GM19099 (cell line): ENCODE measurements at regions not wholly inside any gene's neighbourhood (a gene's known extent, or its start where the extent isn't known, plus 50 kb on each side); places are given as distances from the start of the nearest gene placed in this dataset.

ENCODE experiments used
- POLR2A ChIP-seq: IDR thresholded peaks from 3 replicates; pipeline ENCODE4 v1.6.1; 2011; ENCODE audit warnings: low read depth; ENCODE audit not compliant: insufficient read length; ENCODE audit errors: extremely low read depth

DNA sequence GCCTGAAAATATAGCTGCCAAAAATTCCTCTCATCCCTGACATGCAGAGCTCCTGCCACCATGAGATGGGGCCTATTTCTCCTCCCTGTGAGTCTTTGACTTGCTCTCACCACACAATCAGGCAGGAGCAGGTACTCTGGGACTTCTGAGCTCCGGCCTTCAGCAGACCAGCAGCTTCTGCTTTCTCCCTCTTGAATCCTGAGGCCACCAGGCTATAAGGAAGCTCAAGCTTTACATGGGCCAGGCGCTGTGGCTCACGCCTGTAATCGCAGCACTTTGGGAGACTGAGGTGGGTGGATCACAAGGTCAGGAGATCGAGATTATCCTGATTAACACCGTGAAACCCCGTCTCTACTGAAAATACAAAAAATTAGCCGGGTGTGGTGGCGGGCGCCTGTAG is 238.7 kb upstream of the RREB1 start:
- no peak for TF ChIP-seq POLR2A

DNA sequence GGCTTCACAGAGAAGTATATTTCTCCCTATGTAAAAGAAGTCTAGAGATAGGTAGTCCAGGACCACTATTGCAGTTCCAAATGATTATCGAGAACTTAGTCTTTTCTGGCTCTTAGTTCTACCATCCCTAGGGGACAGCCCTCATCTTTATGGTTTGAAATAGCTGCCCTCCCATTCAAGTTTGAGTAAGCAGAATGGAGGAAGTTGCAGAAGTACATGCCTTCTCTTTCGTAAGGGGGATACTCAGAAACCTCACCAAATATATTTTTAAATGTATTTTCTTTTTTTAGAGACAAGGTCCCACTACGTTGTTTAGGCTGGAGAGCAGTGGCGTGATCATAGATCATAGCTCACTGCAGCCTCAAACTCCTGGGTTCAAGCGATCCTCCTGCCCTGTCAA is 236.8 kb upstream of the RREB1 start:
- no peak for TF ChIP-seq POLR2A

DNA sequence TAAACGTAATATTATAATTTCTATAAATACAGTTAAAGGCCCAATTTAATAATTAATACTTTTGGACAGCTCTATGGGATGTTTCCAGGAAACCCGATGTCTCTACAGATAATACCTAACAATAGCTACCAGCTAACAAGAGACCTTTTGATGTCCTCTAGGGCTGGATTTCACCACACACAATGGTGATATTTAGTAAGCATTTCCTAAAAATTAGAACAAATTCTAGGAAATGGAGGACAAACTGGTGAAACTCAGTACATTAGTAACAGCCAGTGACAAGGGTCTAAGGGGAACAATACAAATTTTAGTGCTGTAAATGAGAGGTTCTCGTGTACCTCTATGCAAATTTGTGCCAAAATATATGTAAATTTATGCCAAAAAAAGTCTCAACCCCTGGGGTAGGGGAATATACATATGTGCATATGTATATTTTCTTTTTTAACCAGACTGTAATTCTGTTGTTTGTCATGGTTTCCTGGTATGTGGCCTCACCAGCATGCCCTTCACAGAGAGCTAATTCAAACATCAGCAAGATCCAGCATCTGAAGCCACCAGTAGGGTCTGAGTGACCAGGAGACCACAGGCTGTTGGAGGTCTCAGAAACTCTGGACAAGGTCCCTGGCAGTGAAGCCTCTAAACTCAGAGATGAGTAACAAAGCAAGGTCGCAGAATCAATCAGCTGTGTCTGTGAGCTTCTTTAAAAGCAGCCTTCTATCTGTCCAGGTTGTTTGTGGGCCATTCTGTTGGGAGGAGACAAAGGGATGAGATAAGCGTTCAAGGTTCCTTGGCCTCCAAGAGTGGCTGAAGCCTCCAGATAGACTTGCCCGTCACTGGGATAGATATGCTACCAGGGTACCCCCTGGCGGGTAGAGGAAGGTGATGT is 235.1 kb upstream of the RREB1 start:
- no peak for TF ChIP-seq POLR2A

DNA sequence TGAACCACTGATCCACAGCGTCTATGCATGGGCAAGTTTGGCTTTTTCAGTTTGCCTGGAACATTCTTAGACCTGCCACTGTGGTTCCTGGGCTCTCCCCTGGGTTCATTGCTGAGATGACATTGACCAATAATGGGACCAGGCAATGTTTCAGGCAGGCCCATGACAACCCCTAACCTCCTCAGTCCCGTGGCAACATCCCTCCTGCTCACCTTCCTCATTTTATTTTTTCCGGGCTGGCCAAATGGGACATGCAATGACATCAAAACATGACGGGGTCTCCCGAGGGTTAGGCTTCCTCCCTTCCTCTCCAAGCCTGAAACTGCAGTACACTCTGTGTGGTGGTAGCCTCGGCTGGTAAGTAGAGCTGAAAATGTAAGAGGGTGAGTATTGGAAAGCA is 234.0 kb upstream of the RREB1 start:
- TF ChIP-seq POLR2A: no peak

DNA sequence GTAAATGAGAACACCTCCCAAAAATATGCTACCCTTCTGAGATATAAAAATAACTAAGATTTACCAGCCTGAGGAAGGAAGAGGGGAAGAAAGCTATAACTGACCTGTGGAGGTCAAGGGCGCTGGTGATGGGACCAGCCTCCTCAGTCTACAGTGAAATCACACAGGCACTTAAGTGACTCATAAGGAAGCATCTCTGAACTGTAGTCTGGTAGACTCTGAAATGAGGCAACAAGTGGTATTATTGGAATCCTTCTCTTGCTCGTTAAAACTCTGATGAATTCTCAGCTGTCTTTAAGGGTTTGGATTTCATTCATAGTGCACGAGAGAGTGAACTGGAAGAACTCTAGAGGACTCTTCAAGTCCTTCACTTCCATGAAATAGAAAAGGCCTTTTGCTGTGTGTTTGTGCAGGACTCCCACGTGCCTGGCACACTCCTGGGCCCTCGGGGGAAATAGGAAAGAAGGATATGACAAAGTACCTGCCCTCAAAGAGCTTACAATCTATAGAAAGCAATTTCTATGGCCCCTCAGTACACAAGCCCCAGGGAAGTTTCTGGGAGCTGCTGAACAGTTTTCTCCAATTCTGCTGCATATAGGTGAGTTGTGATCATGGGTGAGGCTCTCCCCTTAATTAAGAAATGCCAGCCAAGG is 231.8 kb upstream of the RREB1 start:
- no peak for TF ChIP-seq POLR2A

DNA sequence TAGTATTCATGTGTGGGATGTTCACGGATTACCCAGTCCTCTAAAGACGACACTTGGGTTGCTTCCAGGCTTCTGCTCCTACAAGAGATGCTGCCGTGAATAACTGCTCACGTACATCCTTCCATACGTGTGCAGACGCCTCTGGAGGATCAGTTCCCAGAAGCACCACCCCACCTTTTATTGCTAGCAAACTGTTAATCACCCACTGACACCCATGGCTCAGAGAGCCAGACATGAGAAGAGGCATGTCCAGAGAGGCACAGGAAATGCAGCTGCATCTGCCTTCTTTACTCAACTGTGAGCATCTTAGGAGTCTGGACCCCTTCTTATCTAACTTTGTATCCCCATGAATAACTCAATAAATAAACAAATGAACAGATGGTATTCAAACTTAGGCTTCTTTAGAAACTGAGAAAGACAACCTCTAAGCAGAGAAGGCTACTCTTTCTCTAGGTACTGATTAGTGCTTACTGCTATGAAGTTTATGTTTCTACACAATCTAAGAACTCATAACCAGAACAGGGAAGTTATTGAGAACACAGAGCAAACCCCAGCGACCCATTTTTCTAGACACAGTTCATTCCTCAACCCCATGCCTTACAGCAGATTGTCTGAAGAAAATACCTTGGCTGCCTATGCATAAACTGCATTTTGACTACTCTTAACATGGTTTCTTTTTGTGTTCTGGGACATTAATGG is 228.7 kb upstream of the RREB1 start:
- no peak for TF ChIP-seq POLR2A

DNA sequence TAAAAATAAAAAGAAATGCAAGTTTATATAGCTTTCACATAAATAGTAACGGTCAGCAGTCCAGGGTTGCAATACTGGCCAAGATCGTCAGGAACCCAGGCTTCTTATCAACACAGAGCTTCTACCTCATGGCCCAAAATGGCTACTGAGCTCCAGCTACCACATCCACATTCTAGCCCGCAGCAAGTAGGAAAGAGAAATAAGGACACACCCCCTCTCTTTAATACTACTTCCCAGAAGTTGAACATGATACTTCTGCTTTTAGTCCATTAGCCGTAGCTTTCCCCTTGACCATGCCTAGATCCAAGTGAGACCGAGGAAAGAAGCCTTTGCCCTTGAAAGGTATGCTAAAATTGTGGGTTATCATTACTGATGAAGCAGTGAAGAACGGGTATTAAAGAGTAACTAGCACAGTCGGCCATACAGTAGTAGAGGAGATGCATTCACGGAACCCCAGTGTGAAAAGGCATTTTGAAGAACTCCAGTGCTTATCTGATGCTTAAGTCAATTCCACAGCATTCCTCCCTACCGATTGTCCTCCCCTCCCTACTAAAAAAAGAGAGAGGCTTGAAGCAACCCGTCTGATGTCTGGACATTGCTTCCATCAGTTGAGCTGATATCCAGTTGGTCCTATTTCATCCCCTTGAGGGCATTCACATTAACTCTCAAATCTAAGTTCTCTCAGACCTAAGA is 226.9 kb upstream of the RREB1 start:
- TF ChIP-seq POLR2A: no peak

DNA sequence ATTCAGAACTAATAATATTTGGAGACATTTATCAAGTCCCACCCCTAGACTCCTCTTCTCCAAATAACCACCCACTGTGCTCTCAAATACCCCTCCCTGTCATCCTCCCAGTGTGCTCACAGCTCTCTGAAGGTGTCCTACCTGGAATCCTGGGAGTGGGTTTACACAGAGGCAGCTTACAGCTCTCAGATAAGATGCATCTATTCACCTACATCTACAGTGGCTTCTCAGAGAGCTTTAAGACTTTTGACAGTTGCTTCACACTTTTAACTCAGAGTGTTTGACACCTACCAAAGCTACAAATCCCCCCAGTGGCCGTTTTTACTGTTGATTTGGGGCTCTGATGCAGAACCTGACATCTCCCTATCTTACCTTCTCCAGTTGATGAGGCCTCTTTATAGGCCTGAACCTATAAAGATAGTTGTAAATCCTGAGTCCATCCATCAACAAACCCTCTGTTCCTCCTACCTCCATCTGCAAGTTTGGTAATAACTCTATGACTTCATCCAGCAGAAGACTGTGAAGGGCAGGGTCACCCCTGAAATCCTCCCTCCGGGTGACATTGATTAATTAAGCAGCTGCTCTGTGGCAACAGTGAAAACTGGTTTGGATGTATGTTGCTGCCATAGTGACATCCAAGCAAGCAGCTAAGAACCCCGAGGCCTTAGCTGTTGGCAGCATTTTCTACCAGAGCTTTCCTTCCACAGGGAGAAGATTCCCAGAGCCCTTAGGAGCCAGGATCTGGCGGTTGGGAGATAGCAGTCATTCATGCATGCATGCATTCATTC is 226.1 kb upstream of the RREB1 start:
- no peak for TF ChIP-seq POLR2A

DNA sequence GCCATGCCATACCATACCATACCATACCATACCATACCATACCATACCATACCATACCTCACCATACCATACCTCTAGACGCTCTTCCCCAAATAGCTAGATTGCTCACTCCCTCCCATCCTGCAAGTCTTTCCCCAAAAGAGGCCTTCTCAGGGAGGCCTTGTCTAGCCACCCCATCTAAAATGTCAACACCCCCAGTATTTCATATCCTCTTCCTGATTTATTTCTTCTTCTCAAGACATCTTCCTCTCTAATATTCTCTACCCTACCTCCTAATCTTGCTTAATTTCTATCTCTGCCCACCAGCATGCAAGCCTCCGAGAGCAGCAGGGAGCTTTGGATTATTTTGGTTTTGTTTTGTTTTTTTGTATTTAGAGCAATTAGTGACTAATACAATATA is 225.2 kb upstream of the RREB1 start:
- no peak for TF ChIP-seq POLR2A

DNA sequence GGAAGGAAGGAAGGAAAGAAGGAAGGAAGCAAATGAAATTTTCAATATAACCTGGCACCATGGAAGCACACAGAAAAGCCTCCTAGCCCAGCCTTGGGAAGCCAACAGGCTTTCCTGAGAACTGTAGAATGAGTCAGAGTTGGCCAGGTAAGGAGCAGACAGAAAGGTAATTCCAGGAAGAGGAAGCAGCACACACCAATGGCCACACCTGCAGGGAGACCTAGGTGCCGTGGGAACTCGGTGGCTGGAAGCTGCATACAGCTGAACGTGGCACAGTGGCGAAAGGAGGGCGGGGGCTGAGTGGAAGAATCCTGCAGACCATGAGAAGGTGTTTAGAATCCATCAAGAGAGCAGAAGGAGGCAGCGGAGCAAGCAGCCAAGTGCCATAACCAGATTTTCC is 224.8 kb upstream of the RREB1 start:
- TF ChIP-seq POLR2A: no peak

DNA sequence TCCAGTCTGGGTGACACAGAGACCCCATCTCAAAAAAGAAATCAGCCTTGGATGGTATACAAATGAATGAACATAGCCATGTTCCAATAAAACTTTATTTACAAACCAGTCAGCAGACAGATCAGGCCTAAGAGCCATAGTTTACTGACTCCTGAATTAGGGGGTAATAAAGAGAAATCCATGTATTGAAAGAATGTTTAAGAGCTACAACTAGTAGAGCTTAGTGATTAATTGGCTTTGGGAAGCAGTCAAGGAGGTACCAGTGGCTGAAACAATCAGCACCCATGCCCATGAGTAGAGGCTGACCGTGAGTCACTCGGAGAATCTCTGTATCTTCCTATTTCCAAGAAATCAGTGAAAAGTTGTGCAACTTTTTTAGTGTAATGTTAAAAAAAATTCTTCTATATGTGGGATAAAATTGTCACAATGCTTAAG is 223.6 kb upstream of the RREB1 start:
- TF ChIP-seq POLR2A: no peak

DNA sequence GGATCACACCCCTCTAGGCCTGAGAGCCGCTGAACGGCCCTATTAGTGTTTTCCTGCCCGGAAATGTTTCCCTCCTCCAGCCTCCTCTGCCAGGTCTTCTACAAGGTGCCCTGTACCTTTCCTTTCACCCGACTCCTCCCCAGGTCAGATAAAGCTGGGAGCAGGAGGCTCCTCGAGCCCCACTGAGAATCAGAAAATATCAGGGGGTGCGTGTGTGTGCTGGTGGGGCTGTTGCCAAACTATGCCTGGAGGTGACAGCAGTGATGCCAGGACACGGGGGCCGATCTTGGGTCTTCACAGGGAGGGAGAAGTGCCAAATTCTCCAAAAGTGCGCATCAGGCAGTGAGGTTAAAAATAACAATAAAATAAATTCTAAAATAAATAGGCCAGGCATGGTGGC is 222.8 kb upstream of the RREB1 start:
- TF ChIP-seq POLR2A: no peak

DNA sequence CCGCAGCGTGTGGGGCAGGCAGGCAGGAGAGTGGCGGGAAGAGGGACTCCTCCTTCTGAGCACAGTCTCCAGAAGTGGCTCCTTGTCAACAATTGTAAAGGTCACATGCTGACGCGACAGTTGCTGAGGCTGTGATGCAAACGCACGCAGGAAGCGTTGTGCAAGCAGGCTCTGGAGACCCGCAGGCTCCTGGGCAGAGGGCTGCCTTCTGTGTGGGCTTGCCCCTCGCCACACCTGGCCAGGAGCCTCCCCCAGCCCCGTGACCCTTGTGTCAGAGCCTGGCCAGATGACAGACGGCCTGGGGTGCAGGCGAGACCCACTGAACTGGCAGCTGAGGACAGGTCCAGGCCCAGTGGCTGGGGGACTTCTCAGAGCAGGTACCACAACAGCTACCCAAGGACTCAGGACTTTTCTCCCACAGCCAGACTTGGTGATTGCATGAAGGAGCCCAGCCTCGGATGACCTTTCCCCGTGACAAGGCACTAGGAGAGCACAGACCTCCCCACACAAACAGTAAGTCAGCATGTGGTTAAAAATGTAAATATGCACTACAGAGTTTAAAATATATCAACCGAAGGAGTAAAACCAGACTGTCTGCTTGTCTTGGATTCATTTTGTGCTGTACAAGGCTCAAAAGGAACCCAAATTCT is 222.1 kb upstream of the RREB1 start:
- no peak for TF ChIP-seq POLR2A

DNA sequence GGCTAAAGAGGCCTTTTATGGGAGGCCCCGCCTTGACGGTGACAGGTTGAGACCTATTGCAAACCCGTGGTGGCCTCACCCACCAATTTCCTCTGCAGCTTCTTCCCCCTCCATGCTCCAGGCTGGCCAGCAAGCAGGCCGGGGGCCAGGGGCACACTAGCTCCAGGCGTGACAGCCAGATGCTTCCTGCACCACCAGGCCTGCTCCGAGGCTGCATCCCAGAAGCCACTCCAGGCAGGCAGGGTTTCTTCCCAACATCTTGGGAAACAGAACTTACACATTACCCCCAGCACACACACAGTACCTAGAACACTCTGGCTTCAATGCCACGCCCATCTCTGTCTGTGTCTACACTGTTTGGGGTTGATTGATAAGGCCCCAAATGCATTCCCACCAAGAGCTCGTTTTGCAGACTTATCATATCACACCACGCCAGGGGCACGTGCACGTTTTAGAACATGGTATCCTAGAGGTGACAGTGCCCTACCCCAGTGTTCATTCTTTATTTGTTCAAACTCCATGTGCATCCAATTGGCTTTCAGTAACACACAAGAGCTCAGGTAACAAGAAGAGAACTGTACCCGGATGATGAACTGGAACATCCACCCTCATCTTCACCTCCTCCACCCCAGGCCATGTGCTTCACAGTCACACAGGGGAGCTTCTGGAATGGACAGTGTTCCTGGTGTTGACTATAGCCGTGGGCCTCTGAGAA is 221.4 kb upstream of the RREB1 start:
- TF ChIP-seq POLR2A: no peak

DNA sequence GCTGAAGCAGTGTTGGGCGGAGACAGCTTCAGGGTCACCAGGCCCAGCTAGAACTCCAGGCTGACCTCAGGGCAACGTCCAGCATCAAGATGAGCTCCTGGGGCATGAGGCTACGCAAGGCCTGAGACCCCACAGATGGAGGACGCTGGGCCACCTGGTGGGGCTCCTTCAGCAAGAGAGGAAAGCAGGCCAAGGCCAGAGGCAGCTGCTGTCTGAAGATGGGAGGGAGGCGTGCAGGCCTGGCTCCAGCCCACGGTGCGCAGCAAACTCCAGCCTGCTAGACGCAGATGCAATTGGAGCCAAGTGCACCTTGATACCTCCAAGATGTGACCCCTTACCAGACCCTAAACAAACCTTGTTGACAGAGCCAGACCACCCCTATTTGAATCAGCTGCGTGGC is 220.9 kb upstream of the RREB1 start:
- TF ChIP-seq POLR2A: no peak
